Psoas muscle (tissue), 7 donors: ENCODE measurements at regions not wholly inside any gene's neighbourhood (a gene's known extent, or its start where the extent isn't known, plus 50 kb on each side); places are given as distances from the start of the nearest gene placed in this dataset.

Experiments
- ATAC-seq, 4 donors: fragments of 200-7000 bp; cut with Tn5 transposase; one replicate each; pipeline ENCODE4 v1.9.1; 2020; ENCODE audit warnings: moderate library complexity in 3 of 4, mild to moderate bottlenecking in 2 of 4
- DNase-seq, 2 donors: peaks; one replicate each; pipeline ENCODE4 v3.0.0-alpha.2; 2020
- H3K27ac ChIP-seq: fragments of 200-600 bp; one replicate; pipeline ENCODE4 v1.8.0; 2022
- H3K27me3 ChIP-seq, 3 donors: fragments of 200-600 bp in 1 of 3; one replicate each; pipeline versions ENCODE4 v1.6.1 to v1.8.0; 2013 to 2022; ENCODE audit warnings: low read length in 2 of 3, mild to moderate bottlenecking in 2 of 3, moderate library complexity in 1 of 3; ENCODE audit not compliant: insufficient read depth in 3 of 3
- H3K36me3 ChIP-seq, 2 donors: fragments of 200-600 bp in 1 of 2; one replicate each; pipeline versions ENCODE4 v1.6.1 to v1.8.0; 2013 to 2022; ENCODE audit warnings: low read depth in 1 of 2, mild to moderate bottlenecking in 1 of 2, moderate library complexity in 1 of 2; ENCODE audit not compliant: insufficient read depth in 1 of 2
- H3K4me1 ChIP-seq: fragments of 200-600 bp; one replicate; pipeline ENCODE4 v1.8.0; 2022
- H3K4me3 ChIP-seq: fragments of 200-600 bp; one replicate; pipeline ENCODE4 v1.8.0; 2022; ENCODE audit warnings: mild to moderate bottlenecking
- H3K9me3 ChIP-seq: fragments of 200-600 bp; one replicate; pipeline ENCODE4 v1.8.0; 2022
- WGBS, 3 donors: extraction: QIAGEN DNeasy Blood & Tissue Kit; methylation state at CpG; one replicate each; pipeline versions ENCODE4 v1.1.6 to v1.1.7; 2013; 5-methylcytosine and 5-hydroxymethylcytosine counted together
- intact Hi-C, 2 donors: fragments of 100-400 bp; cut with DNase I; formaldehyde crosslinking; loops; one replicate each; pipeline versions ENCODE4 v1.11.0 to v1.14.2; 2022
- TF ChIP-seq, protein P1 (sequence below): fragments of 200-600 bp; IDR thresholded peaks from one replicate; pipeline ENCODE4 v1.8.0; 2022; ENCODE audit warnings: antibody characterized with exemption
- donor health status: healthy with polysubstance abuse.
- donor health status: DM: no; HTN: no; CAD: no; lungs with moderate emphysema.
- donor health status: Bipolar disorder and iron deficiency.
- donor health status: healthy.
- donor health status: DM: yes; HTN: yes; CAD: no.
- donor health status: DM: no; HTN: no; CAD: no.
- donor health status: DM: yes; HTN: yes; CAD: no.

DNA sequence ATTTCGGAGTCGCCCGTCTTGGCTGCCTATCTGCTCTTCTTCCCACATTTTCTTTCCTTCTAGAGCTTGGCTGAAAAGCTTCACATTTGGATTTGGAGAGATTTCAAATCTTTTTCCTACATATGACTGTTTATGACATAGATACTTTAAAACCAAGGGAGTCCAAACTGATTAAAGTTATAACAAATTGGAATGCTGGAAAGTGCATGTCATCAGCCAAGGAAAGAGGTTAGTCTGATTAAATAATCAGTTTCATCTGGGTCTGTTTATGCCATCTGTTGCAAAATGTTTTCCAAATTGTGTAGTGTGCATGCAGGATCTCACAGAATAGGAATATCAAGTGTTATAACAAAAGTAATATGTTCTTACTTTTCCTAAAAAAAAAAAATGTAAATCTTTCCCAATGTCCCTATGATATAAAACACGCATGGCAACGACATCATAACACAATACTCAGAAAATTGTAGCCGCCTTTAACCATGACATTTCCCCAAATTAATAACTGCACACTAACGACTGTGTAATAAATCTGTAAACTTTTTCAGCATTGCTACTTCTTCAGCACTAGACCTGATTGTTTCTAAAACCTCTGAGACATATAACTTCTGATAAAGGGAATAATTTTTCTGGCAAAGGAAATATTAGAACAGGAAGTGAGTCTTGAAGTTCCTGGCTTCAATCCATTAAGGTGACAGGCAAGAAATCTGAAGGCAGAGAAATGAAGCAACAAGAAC is 230.2 kb upstream of the FOXQ1 start:
- TF ChIP-seq, protein P1, sequence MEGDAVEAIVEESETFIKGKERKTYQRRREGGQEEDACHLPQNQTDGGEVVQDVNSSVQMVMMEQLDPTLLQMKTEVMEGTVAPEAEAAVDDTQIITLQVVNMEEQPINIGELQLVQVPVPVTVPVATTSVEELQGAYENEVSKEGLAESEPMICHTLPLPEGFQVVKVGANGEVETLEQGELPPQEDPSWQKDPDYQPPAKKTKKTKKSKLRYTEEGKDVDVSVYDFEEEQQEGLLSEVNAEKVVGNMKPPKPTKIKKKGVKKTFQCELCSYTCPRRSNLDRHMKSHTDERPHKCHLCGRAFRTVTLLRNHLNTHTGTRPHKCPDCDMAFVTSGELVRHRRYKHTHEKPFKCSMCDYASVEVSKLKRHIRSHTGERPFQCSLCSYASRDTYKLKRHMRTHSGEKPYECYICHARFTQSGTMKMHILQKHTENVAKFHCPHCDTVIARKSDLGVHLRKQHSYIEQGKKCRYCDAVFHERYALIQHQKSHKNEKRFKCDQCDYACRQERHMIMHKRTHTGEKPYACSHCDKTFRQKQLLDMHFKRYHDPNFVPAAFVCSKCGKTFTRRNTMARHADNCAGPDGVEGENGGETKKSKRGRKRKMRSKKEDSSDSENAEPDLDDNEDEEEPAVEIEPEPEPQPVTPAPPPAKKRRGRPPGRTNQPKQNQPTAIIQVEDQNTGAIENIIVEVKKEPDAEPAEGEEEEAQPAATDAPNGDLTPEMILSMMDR = no peak
- intact Hi-C loops = no loop called here
- Histone ChIP-seq H3K27me3 (peaks cover 0 to 4% (median 0%) of the 10 kb centered on the region in 3 donors), H3K36me3 (no peaks in the 10 kb centered on the region), H3K9me3 (no peaks in the 10 kb centered on the region), H3K4me3 (no peak overlapping the region), H3K27ac (no peak overlapping the region), H3K4me1 (no peaks in the 10 kb centered on the region)
- no peak for DNase-seq
- 29 to 36% (median 36%) methylated on average over 7 of the region's 7 CpGs for WGBS, 3 donors
- no peak for ATAC-seq

DNA sequence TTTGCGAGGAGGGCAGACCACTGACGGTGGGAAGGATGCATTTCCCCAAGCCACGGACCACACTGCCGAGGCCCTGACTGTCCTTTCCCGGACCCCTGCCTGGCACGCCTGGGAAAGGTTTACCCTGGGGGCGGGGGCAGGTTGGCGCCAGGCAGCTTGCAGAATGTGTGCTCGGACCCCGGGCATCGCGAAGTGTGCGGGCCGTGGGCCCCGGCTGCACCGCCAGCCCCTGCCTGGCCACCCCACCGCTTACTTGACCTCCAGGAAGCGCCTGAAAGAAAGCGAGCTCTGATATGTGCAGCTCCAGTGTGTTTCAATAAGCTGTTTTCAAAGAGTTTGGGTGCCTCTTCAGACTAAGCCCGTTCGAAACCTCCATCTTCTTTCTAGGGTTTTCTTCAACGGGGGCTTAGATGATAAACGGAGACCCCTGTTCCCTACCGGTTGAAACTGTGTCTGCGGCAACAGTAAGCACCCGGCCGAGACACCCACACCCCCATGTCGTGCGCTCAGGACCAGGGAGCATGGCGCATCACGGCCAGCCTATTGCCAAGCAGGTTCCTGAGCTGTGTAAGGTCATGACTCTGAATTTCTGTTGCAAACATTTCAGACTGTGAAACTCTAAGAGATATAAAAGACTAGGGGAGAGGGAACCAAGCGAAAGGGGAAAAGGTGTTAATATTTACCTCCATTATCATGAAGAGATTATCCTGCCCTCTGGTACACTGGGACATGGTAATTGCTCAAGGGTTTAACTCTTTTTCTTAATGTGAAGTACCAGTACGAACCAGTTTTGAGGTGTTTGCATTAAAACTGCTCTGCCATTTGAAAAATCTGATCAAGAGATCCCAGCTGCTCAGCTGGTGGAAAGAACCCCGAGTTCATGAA is 231.2 kb upstream of the FOXQ1 start:
- H3K27ac ChIP-seq = no peak overlapping the region
- WGBS, 3 donors = 94% methylated on average over 34 of the region's 34 CpGs
- no peak for ATAC-seq

DNA sequence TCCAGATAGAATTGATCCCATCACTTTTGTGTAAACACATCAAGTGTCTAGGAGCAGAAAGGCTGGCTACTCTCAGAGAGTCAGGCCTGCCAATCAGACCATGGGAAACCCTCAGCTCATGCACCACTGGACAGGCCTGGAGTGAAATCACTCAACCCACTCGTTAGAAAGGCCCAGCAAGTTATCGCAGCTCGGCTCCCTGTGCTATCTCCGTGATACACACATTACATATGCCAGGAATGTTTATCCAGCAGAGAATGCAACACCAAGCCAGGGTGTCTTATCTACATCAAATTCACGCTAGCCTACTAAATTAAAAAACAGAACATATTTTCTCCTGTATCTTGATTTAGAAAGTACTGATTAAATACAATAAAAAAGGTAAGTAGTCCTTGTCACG is 232.4 kb upstream of the FOXQ1 start:
- Histone ChIP-seq H3K4me3 (no peak overlapping the region), H3K27ac (no peak overlapping the region), H3K9me3 (no peaks in the 10 kb centered on the region), H3K4me1 (no peaks in the 10 kb centered on the region), H3K27me3 (peaks cover 0 to 5% (median 0%) of the 10 kb centered on the region in 3 donors), H3K36me3 (no peaks in the 10 kb centered on the region)
- intact Hi-C loops = no loop called here
- TF ChIP-seq, protein P1 = no peak
- ATAC-seq (no peak), DNase-seq (no peak)
- WGBS, 3 donors = 87 to 92% (median 90%) methylated on average over 6 of the region's 6 CpGs

More for the DNA sequence above, 231.2 kb upstream of the FOXQ1 start:
- Histone ChIP-seq H3K4me1 (no peaks in the 10 kb centered on the region), H3K9me3 (no peaks in the 10 kb centered on the region), H3K36me3 (no peaks in the 10 kb centered on the region), H3K4me3 (no peak overlapping the region), H3K27me3 (peaks cover 0 to 4% (median 0%) of the 10 kb centered on the region in 3 donors)
- intact Hi-C loops = no loop called here
- TF ChIP-seq, protein P1 = no peak
- no peak for DNase-seq

DNA sequence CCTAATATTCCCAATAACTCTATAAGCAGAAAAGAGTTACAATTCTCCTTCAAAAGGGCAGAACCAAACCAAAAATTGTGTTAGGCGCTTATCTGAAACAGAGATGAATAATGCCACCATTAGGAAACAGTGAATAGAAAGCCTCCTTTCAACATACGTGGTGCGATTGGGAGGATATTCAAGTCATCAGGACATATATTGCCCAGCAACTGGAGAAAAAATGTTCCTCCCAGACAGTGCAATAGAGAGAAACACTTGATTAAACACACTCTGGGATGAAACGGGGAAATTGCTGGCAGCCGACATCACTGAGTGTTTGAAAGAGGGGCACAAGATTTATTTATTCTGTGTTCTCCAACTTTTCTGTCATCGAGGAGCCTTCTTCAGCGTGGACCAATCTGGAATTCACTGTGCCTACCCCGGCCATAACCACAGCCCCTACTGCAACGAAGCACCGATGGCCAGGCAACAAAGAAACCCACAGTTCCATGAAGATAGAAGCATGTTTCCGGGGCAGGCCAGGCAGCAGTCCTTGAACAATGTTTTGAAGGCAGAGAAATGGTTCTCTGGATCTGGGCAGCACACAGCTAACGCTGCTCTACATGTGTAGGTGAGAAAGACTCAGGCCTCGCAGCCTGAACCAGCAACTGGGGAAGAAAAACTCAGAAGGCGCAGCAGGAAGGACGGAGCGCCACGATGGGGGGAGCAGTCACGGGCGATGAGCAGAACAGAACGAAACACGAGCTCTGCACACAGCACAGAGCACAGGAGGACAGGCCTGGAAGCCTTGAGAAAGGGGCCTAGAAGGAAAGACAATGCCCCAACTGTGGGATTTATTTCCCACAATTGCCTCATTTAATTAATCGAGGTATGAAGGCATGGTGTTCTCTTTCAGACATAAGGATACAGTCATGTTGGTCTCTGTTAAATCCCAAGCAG is 234.2 kb upstream of the FOXQ1 start:
- no peak for ATAC-seq
- H3K27me3 ChIP-seq = peaks cover 0 to 7% (median 0%) of the 10 kb centered on the region in 3 donors
- WGBS, 3 donors = 71 to 83% (median 80%) methylated on average over 22 of the region's 22 CpGs

More for the DNA sequence above, 234.2 kb upstream of the FOXQ1 start:
- intact Hi-C loops = no loop called here
- Histone ChIP-seq H3K4me3 (no peak overlapping the region), H3K36me3 (no peaks in the 10 kb centered on the region), H3K27ac (no peak overlapping the region), H3K4me1 (no peaks in the 10 kb centered on the region), H3K9me3 (no peaks in the 10 kb centered on the region)
- no peak for DNase-seq
- TF ChIP-seq, protein P1 = no peak
